ENCODE measurements at regions not wholly inside any gene's neighbourhood (a gene's known extent, or its start where the extent isn't known, plus 50 kb on each side); places are given as distances from the start of the nearest gene placed in this dataset.

DNA sequence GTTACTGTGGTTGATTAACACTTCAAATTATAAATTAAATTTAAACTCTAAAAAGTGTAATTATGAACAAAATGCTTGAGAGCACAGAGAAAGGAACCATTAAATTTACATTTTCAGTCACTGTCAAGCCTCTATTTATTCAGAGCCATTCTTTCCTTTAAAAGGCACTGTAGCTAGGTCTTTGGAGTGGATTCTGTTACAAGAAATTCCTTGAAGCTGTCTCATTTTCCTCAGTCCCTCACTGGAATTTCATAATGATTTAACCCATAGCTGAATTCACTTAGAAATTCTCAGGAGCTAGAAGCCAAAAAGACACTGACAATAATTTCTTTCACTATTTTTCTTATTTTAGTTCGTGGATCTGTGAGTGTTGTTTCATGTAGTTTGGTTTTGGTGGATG lies 81.2 kb upstream of the TCF12 start:
- no peak for TF ChIP-seq KMT2B (CRISPR knock-in tag; IDR thresholded peaks at IDR 0.05)
- TF ChIP-seq, protein P1, sequence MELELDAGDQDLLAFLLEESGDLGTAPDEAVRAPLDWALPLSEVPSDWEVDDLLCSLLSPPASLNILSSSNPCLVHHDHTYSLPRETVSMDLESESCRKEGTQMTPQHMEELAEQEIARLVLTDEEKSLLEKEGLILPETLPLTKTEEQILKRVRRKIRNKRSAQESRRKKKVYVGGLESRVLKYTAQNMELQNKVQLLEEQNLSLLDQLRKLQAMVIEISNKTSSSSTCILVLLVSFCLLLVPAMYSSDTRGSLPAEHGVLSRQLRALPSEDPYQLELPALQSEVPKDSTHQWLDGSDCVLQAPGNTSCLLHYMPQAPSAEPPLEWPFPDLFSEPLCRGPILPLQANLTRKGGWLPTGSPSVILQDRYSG (CRISPR knock-in tag; IDR thresholded peaks at IDR 0.05): no peak
- TF ChIP-seq POLR2A (IDR thresholded peaks at IDR 0.05; ENCODE audit: insufficient read depth in 1 of 2, low read depth in 2 of 2, low read length in 2 of 2): no peak
- no peak for TF ChIP-seq ZZZ3 (CRISPR knock-in tag; IDR thresholded peaks at IDR 0.05; ENCODE audit: borderline replicate concordance)
- no peak for TF ChIP-seq PHF21A (CRISPR knock-in tag; IDR thresholded peaks at IDR 0.05)
- TF ChIP-seq JUN (CRISPR knock-in tag; IDR thresholded peaks at IDR 0.05): no peak
- TF ChIP-seq JUND (CRISPR knock-in tag; IDR thresholded peaks at IDR 0.05): no peak
- TF ChIP-seq CEBPB (IDR thresholded peaks at IDR 0.05; ENCODE audit: borderline replicate concordance, low read depth, low read length): no peak
- no peak for TF ChIP-seq ZNF510 (CRISPR knock-in tag; IDR thresholded peaks at IDR 0.05; ENCODE audit: low read depth)
- no peak for TF ChIP-seq ZNF619 (CRISPR knock-in tag; IDR thresholded peaks at IDR 0.05)
